GM19463 (cell line): ENCODE measurements at regions not wholly inside any gene's neighbourhood (a gene's known extent, or its start where the extent isn't known, plus 50 kb on each side); places are given as distances from the start of the nearest gene placed in this dataset.
"Not testable (repeated sequence)": the region's sequence is repeated elsewhere in the genome, so short reads cannot be mapped to it uniquely, and the experiment has no call there.

Source experiments
- ATAC-seq: cut with Tn5 transposase; IDR thresholded peaks from one replicate; pipeline ENCODE4 v1.9.1; 2021; ENCODE audit warnings: mild to moderate bottlenecking, moderate library complexity; ENCODE audit not compliant: unreplicated experiment

DNA sequence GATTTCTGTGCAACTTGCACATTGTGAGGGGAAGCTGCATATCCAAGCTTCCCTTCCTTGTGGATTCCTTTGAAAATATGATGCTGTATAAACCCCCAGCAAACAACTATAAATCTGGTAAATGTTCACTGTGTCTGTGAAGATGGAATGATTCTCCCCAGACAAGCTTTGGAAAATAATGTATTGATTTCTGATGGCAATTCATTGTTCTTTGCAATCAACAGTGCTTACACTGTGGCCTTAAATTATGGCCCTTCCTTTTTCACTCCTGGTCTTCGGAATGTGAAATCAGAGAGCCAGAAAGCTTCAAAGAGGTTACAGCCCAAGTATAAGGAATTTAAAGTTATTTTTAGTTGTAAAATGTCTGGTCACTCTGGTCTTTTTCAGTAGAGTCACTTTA lies 308.8 kb downstream of the CBLN4 start:
- no peak for ATAC-seq

DNA sequence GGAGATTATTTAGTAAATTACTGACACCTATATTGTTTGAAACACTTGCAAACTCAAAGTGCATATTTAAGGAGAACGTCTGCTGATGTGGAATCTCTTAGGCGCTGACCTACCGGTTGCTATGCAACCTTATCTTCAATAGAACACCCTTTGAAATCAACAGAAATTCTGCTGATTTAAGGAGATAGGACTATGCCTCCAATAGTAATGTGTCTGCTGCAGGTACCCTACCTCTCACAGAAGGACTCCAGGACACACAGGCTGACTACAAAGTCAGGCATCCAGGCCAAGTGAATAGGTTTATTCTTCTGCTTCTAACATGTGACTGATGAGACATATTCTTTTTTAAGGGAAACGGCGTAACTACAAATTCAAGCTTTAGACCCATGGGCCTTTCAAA lies 311.7 kb downstream of the CBLN4 start:
- no peak for ATAC-seq

DNA sequence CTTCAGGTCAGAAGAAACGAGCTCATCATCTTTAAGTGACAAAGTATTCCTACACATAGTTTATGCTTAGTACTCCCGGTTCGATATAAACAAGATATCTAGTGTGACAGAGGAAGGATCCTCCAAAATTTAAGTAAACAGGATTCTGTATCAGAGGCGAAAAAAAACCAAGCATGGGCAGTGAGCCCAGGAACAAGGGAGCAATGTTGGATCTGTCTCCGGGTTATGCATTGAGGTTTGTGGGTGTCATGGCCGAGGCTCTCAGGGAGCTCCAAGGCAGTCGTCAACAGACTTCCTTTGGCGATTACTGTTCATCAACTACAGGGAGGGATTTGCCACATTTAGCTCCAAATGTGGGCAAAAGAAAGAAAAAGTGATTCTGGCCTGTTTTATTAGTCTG lies 319.5 kb downstream of the CBLN4 start:
- no peak for ATAC-seq

DNA sequence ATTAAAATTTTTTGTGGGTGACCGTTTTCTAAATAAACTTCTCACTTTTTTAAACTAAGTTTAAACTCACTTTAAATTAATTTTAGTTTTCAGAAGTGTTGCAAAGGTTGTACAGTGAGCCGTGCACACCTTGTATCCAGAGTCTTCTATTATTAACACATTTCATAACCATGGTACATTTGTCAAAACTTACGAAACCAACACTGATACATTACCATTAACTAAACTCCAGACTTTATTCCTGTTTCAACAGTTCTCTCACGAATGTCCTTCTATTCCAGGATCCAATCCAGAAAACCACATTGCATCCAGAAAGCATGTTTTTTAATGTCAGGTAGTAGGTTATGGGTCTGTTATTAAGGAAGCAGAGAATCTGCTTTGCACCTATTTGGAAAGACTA lies 319.9 kb downstream of the CBLN4 start:
- ATAC-seq, result no peak

DNA sequence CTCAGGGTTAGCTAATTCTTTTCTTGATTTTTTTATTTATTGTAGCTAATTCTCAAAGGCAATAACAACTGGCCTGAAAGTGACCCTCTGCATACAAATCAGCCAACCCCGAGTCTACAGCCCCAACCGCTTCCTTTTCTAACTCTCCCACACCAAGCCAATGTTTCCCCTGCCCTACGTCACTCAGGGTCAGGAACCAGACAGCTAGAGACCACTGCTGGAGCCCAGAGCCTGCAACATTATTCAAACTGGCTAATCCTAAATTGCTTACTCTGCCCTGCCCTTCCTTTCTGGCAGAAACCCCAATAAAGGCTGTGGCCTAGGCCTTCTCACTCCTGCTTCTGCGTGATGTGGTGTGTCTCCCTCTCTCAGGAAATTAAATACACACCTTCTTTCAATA lies 320.7 kb downstream of the CBLN4 start:
- ATAC-seq, result no peak

DNA sequence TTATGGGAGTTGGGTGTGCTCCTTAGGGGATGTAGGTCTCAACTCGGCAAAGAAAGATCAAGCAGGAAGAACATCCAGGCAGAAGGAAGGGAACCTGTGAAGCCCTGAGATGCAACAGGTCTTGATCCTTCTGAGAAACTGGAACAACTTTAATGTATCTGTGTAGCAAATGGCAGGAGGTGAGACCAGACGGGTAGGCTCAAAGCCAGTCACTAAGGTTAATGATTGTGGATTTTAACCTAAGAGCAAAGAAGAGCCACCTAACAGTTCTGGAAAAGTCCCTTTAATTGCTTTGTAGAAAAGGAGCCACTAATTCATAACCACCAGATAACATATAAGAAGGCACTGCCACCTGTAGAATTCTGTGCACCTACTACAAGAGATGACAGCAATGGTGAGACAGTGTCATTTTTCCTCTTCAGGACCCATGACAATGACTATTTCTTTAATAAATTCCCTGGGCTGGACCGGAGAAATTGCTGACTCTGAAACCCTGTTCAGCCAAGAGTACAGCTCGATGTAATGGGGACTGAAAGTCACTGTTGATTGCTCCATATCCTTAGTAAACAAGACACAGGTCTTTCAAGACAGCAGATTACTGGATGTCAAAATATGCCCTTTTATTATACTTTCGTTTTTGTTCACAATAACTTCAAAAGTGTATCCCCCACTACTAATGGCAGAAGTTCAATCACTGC lies 326.2 kb downstream of the CBLN4 start:
- ATAC-seq, result no peak

DNA sequence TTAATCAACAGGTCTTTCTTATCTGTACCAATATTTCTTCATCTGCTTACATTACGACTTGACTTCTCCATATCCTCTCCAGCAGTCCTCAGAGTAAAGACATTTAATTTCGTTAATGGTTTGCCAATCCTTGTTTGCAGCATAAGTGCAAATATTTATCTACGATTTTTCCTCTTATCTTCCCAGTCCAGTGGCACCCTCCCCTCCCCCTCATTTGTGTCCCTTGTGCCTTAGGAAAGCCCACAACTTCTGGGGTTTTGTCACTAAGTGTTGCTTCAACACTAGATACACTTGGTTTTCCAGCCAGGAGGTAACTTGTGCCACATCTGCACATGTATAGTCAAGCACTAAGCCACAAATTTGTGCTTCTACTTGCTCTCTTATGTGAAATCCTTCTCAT lies 327.2 kb downstream of the CBLN4 start:
- ATAC-seq, result no peak

DNA sequence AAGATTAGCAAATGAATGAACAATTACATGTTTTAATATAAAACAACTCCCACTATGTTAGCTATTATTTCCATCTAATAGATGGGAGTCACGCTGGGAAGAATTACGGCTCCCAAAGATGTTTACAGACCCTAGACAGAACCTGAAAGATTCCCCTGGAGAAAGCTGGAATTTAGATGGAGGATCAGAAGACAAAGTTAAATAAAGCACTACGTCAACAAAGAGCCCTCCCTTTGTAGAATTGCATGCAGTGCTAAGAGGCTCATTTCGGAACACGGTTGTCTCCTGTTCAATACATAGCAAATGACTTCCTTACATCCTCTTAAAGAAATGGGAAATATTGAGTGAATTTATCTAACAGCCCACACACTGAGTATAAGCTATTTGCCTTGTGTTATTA lies 328.3 kb downstream of the CBLN4 start:
- no peak for ATAC-seq

DNA sequence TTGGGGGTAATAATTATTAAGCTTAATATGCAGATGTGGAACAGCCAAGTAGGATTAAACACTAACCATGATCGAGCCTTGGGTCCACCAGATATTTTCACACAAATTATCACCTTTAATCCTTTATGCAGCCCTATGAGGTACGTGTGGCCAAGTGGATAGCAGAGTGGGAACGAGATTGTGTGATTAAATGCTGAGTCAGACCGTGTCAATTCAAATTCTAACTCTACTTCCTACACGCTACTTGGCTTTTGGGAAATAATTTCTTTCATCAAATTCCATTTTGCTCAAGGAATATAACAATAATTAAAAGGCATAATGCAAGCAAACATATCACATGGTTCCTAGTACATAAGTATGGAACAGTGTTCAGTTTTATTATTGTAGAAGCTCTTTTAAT lies 329.2 kb downstream of the CBLN4 start:
- ATAC-seq, result no peak

DNA sequence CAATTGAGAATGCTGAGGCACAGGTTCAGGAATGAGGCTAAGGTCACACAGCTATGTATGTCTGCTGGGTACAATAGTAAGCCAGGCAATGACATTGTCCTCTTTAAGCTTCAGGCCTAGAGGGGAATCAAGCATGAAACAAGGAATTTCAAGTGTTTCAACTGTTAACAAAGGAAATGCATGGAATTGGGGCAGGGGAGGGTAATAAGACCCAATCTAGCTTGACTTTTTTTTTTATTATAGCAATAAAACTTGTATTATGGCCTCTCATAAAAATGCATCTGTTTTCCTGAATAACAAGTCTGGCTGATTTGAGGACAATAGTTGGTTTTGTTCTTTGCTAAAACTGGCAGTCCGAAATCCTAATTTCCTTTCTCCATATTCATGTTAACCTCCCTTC lies 336.7 kb downstream of the CBLN4 start:
- no peak for ATAC-seq

DNA sequence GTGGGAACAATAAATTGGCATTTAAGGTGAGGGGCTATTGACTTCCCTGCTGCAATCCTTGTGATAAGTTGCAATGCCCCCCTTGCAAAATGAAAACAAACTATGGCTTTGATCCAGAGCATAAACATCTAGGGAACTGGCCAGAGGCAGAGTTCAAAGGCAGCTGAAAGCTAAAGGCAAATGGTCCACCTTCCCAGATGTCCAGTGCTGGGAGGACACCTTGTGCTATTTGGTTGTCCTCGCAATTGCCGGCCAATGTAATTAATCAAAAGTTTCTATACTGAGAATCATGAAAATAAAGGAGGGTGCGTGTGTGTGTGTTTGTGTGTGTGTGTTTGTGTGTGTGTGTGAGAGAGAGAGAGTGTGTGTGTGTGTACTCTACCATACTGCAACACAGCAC lies 337.4 kb downstream of the CBLN4 start:
- ATAC-seq, result no peak

DNA sequence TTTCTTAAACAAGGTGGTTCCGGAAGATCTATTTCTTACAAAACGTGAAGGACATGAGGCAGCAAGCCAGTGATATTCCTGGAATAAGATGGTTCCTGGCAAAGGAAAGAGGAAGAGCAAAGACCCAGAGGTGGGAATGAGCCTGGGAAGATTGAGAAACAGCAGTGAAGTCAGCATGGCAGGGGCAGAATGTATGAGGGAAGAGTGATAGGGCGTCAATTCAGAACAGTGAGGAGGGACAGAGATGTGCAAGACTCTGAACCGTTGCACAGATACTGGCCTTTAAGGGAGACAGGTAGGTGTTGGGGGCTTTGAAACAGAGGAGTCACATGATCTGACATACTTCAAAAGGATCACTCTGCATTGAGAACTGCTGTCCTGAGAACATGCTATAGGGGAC lies 338.3 kb downstream of the CBLN4 start:
- ATAC-seq, result no peak

DNA sequence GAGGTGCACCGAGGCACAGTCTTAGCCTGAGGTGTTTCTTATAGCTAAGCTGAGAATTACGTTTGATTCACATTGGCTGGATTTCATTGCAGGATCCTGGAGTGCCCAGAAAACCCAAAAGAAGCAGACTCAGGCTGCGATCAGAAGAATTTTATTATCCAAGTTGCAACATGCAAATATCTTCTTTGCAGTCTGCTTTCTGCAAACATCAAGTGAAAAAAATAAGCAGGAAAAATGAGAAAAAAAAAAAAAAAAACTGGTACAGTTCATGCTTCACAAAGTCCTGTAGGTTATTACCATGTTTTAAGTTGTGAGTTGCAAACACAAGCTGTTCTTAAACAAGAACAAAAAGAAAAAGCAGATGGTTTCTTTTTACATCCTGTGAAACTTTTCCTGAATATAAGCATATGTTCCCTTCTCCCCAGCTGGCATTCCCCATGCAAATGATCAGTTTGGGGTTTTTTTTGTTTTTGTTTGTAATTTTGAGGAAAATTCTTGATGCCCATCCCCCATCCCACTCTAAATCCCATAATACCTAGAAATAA lies 349.0 kb downstream of the CBLN4 start:
- no peak for ATAC-seq

DNA sequence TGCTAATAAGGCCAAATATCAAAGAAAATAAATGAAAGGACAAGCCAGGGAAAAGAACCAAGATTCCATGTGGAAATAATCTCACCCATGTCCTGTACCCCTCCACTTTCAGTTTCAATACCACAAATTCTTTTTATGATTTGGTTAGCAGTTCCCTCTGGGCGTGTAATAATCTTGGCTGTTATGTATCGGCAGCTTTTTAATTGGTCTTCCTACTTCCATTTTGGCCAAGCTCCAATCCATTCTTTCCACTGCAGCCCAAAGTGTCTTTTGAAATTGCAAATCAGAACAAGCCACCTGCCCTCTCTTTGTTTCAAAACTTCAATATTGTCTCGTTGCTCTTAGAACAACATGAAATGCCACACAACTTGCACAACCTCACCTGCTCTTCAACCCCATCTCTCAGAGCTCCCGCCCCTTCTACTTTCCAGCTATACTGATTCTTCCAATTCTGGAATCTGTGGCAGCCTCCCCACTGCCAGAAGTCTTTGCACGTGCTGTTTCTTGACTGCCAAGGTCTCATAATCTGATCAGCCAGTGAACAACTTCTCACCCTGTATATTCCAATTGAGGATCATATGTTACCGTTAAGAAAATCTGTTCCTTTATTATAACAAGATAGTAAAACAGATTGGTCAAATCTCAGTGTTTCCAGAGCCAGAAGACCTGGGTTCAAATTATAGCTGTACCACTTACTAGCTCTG lies 354.5 kb downstream of the CBLN4 start:
- ATAC-seq, result no peak

DNA sequence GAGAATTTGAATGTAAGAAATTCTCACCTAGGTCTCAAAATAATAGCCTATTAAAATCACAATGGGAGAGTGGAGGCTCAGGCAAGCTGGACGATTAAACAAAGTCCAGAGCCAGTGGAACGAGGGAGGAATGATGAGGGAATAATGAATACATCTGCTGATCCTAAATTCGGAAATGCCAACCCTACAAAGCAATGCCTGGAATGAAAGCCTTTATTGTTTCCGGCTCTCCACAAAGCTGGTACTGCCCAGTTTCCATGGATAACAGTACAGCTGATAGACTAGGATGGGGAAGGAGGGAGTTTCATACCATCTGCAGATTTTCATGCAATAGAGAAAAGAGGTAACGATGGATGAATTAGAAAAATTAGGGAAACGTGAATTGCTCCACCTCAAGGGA lies 356.1 kb downstream of the CBLN4 start:
- ATAC-seq, result no peak

DNA sequence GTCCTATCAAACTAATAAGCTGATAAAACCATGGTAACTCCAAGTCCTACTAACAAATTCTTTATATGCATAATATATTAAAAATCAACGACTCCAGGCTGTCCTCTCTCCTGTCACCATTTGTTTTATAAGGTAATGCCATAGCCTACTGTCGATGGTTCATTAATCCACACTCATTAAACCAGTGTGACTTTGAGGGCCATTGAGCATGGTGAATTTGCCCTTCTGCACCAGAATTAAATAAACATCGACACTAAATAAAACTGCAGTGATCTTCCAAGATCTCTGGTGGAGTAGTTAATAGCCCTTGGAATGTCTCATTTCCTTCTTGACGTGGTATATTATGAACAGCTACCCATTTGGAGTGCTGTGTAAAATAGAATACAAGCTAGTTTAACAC lies 358.5 kb downstream of the CBLN4 start:
- no peak for ATAC-seq

DNA sequence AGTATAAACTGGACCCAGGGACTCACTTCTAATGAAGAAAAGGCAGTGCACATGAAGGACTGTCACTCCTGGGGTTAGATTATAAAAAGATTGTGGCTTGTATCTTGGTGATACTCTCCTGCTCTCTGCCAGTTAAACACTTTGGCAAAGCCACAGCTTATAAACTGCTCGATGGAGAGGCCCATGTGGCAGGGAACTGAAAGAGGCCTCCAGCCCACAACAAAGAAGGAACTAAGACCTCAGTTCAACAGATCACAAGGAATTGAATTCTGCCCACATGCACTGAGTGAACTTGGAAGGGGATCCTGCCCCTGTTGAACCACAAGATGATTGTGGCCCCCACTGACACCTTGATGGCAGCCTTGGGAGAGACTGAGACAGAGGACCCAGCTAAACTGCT lies 363.8 kb downstream of the CBLN4 start:
- no peak for ATAC-seq

DNA sequence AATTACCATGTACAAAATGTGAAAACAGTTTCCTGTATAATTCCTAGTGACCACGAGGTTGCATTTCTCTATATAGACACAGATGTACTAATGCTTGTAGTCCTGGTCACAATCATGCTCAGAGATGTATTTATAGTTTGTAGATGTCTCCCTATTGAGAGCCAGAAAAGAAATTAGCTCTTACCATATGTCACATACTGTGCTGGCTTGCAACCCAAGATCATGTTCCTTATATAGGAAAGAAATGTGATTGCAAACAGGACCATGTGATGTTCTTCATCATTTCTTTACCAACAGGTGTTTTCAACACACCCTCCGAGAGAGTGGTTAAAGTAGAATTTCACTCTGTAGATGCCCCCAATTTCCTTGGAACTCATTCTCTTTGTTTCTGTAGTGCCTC lies 369.4 kb downstream of the CBLN4 start:
- ATAC-seq, result no peak

DNA sequence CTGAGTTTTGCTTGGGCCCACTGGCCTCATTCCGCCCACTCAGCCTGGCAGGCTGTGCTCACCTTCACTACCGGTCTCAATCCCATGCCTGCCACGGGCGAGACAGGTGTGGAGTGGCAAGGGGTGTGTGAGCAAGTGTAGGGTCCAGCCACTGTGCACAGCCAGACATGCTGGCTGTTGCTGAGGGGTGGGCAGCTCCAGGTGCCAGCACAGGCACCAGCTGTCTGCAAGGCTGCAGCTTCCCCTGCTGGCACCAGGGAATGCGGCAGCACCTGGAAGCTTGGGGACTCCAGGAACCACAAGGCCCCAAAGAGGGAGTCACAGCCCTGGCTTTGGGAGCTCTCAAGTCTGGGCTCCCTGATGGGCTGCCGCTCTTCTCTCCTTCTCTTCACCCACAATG lies 372.7 kb downstream of the CBLN4 start:
- no peak for ATAC-seq

DNA sequence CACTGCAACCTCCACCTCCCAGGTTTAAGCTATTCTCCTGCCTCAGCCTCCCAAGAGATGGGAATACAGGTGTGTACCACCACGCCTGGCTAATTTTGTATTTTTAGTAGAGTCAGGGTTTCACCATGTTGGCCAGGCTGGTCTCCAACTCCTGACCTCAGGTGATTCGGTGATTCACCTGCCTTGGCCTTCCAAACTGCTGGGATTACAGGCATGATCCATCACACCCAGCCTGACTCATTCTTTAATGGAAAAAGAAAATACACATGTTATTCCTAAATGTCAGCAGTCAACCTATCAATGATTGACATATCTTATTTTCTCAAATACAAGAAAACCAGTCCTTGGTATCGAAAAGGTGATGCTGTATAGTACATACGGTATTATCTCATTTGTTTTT lies 376.2 kb downstream of the CBLN4 start:
- not testable (repeated sequence) for ATAC-seq

DNA sequence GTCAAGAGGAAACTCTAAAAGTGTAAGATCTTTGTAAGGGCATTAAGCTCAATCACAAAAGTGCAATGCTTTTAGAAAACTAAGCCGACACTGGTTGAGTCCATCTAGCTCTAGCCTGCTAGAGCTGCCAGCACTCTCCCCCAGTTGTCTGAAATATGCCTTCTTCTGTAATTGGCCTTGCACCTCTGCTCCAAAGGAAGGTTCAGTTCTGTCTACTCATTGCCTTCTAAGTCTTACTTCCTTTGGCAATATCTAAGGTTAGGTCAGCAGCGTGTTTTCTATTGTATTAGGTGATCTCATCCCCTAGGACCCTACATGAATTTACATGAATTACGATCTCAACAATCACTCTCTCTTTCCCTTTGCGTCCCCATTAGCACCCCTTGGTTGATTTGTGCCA lies 378.6 kb downstream of the CBLN4 start:
- no peak for ATAC-seq

DNA sequence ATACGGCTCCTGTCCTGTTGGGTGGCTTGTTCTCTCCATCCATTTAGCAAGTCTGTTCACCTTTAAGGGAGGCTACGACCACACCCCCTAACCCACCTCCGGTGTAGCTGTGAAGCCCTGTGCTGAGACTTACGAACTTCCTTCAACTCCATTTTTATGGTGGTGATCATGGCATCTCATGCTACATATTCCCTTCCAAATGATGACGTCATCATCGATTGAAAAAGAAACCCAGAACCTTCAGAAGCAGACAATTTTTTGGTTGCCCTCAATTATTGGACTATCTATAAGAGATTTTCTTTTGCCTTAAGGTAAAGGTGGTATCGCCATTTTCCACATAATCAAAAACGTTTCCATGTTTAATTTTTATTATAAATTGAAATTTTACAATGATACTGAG lies 389.0 kb downstream of the CBLN4 start:
- no peak for ATAC-seq

DNA sequence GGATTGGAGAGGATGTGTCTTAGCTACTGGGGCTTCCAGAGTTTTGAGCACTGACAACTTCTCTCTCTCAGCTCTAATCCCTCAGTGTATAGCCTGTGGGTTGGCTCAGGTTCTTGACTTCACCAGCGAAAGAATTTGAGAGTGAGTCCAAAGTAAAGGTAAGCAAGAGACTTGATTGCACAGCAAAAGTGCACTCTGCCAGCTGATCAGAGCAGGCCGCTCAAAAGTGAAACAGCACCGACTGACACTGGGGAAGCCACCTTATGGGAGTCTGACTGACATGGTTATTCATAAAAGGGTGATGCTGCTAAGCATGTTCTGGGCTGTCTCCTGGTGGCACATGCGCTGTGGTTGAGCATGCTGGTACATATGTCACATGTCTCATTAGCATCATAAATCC lies 389.5 kb downstream of the CBLN4 start:
- no peak for ATAC-seq
